H1 (cell line): ENCODE measurements at regions not wholly inside any gene's neighbourhood (a gene's known extent, or its start where the extent isn't known, plus 50 kb on each side); places are given as distances from the start of the nearest gene placed in this dataset.

Experiments used
- BRCA1 ChIP-seq: IDR thresholded peaks from 2 replicates; pipeline ENCODE4 v1.6.1; 2012; ENCODE audit warnings: low read depth, low read length, improper control_type of control experiment
- CBX5 ChIP-seq: fragments of 300-800, 300-1000 bp; sonication (generic); IDR thresholded peaks from 2 replicates; pipeline ENCODE4 v1.7.1; 2016; ENCODE audit warnings: antibody characterized with exemption, low read length, low read depth
- EGR1 ChIP-seq: IDR thresholded peaks from 2 replicates; pipeline ENCODE4 v1.6.1; 2011; ENCODE audit warnings: low read depth, low read length, borderline replicate concordance
- EP300 ChIP-seq, 2 experiments: IDR thresholded peaks; 1 replicate in 1 of 2; 2 replicates in 1 of 2; pipeline ENCODE4 v1.6.1; 2011 to 2012; ENCODE audit warnings: low read depth in 2 of 2, low read length in 2 of 2, mild to moderate bottlenecking in 2 of 2, borderline replicate concordance in 1 of 2, inconsistent platforms in 1 of 2, moderate library complexity in 1 of 2
- JUND ChIP-seq: IDR thresholded peaks from 2 replicates; pipeline ENCODE4 v1.6.1; 2011; ENCODE audit warnings: mild to moderate bottlenecking, improper control_type of control experiment, low read length
- PHF8 ChIP-seq: fragments of 200-600 bp; sonication (generic); conservative IDR thresholded peaks from 2 replicates; pipeline ENCODE4 v1.7.1; 2012; ENCODE audit warnings: low read depth, mild to moderate bottlenecking, inconsistent platforms, low read length, moderate library complexity
- POLR2A ChIP-seq, 2 experiments: IDR thresholded peaks; 1 replicate in 1 of 2; 2 replicates in 1 of 2; pipeline ENCODE4 v1.6.1; 2011; ENCODE audit warnings: low read depth in 2 of 2, low read length in 2 of 2, mild to moderate bottlenecking in 2 of 2; ENCODE audit errors: control extremely low read depth in 1 of 2
- POLR2AphosphoS5 ChIP-seq: IDR thresholded peaks from 2 replicates; pipeline ENCODE4 v1.6.1; 2011; ENCODE audit warnings: low read depth, low read length
- SIRT6 ChIP-seq: IDR thresholded peaks from one replicate; pipeline ENCODE4 v1.7.1; 2012; ENCODE audit warnings: low read length, inconsistent platforms
- SP4 ChIP-seq: IDR thresholded peaks from 2 replicates; pipeline ENCODE4 v1.6.1; 2012; ENCODE audit warnings: low read length, inconsistent platforms
- TAF1 ChIP-seq: IDR thresholded peaks from 2 replicates; pipeline ENCODE4 v1.6.1; 2011; ENCODE audit warnings: mild to moderate bottlenecking, low read depth, low read length
- TF ChIP-seq, protein P1 (sequence below), 3 experiments: IDR thresholded peaks; 1 replicate in 2 of 3; 2 replicates in 1 of 3; pipeline versions ENCODE4 v1.5.1 to v1.6.1; 2011; ENCODE audit warnings: low read length in 3 of 3, mild to moderate bottlenecking in 3 of 3, inconsistent platforms in 2 of 3, low read depth in 1 of 3, moderate library complexity in 1 of 3; ENCODE audit not compliant: insufficient read depth in 1 of 3; ENCODE audit errors: control extremely low read depth in 1 of 3
- TF ChIP-seq, protein P2 (sequence below): IDR thresholded peaks from 2 replicates; pipeline ENCODE4 v1.6.1; 2012; ENCODE audit warnings: inconsistent platforms

DNA sequence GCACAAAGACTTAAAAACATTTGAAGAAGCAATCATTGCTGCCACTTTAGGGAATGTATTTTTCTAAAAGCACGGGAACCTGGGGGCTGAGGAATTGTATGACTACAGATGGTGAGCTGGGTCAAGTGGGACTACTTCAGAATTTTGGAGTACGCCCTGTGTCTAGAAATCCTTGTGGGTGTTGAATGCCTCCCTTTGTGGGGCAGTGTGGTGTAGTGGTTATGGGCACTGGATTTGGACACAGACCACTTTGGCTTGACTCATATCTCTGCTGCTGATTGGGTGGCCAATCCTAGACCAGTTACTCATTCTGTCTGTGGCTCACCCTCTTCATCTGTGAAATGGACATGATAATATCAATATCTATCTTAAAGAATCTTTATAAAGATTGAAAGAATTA lies 155.0 kb upstream of the RPS6KA3 start:
- TF ChIP-seq SIRT6 (no peak), POLR2A (IDR thresholded peaks at IDR 0.05; ENCODE audit: control extremely low read depth in 1 of 2, low read depth in 2 of 2, low read length in 2 of 2) (no peak), TAF1 (no peak), POLR2AphosphoS5 (no peak), EGR1 (no peak), EP300 (IDR thresholded peaks at IDR 0.05; ENCODE audit: borderline replicate concordance in 1 of 2, low read depth in 2 of 2, low read length in 2 of 2) (no peak), BRCA1 (no peak), CBX5 (no peak), JUND (no peak), PHF8 (no peak), SP4 (no peak)
- TF ChIP-seq, protein P1, sequence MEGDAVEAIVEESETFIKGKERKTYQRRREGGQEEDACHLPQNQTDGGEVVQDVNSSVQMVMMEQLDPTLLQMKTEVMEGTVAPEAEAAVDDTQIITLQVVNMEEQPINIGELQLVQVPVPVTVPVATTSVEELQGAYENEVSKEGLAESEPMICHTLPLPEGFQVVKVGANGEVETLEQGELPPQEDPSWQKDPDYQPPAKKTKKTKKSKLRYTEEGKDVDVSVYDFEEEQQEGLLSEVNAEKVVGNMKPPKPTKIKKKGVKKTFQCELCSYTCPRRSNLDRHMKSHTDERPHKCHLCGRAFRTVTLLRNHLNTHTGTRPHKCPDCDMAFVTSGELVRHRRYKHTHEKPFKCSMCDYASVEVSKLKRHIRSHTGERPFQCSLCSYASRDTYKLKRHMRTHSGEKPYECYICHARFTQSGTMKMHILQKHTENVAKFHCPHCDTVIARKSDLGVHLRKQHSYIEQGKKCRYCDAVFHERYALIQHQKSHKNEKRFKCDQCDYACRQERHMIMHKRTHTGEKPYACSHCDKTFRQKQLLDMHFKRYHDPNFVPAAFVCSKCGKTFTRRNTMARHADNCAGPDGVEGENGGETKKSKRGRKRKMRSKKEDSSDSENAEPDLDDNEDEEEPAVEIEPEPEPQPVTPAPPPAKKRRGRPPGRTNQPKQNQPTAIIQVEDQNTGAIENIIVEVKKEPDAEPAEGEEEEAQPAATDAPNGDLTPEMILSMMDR (IDR thresholded peaks at IDR 0.05; ENCODE audit: control extremely low read depth in 1 of 3, insufficient read depth in 1 of 3, low read depth in 1 of 3, low read length in 3 of 3): no peak
- TF ChIP-seq, protein P2, sequence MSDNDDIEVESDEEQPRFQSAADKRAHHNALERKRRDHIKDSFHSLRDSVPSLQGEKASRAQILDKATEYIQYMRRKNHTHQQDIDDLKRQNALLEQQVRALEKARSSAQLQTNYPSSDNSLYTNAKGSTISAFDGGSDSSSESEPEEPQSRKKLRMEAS: no peak
